IMR-90 (cell line): ENCODE measurements at regions not wholly inside any gene's neighbourhood (a gene's known extent, or its start where the extent isn't known, plus 50 kb on each side); places are given as distances from the start of the nearest gene placed in this dataset.

Source experiments
- ATAC-seq: fragments of 200-7000 bp; cut with Tn5 transposase; 2 replicates; pipeline ENCODE4 v1.9.1; 2020; ENCODE audit warnings: low read depth, mild to moderate bottlenecking, moderate library complexity
- BruUV-seq: library from RNA; stranded (reverse); fragments of 400-500 nt; replicated peaks from 2 replicates; lab custom pipeline; 2021; lab: Mats Ljungman, UMichigan
- CTCF ChIA-PET: fragments of 300-600 bp; formaldehyde crosslinking; extraction: SDS; loops from one replicate; lab custom pipeline; 2021; ENCODE audit warnings: antibody characterized with exemption; lab: Yijun Ruan, JAX
- POLR2A ChIA-PET: fragments of 300-600 bp; sonication (Branson Sonifier 250); formaldehyde crosslinking; loops from one replicate; lab custom pipeline; 2022; ENCODE audit warnings: antibody characterized with exemption; ENCODE audit not compliant: unreplicated experiment; lab: Charles Lee
- DNase-seq: peaks from one replicate; pipeline ENCODE4 v3.0.0; 2013
- H2AFZ ChIP-seq: replicated peaks from 2 replicates; pipeline ENCODE3; 2013; ENCODE audit warnings: low read length, mild to moderate bottlenecking; ENCODE audit not compliant: poor library complexity
- H2AK5ac ChIP-seq: 2 replicates; pipeline ENCODE4 v1.6.1; 2013; ENCODE audit warnings: low read depth, low read length, inconsistent platforms
- H2AK9ac ChIP-seq: replicated peaks from 2 replicates; pipeline ENCODE3; 2013; ENCODE audit warnings: mild to moderate bottlenecking, low read depth, low read length, moderate library complexity; ENCODE audit not compliant: poor library complexity
- H2BK120ac ChIP-seq: 2 replicates; pipeline ENCODE4 v1.6.1; 2013; ENCODE audit warnings: low read depth, low read length, inconsistent platforms
- H2BK15ac ChIP-seq: 3 replicates; pipeline ENCODE4 v1.6.1; 2013; ENCODE audit warnings: low read depth, low read length, inconsistent platforms
- H2BK20ac ChIP-seq: 2 replicates; pipeline ENCODE4 v1.6.1; 2013; ENCODE audit warnings: low read depth, mild to moderate bottlenecking, inconsistent platforms, low read length, moderate library complexity
- H2BK5ac ChIP-seq: 2 replicates; pipeline ENCODE4 v1.6.1; 2013; ENCODE audit warnings: mild to moderate bottlenecking, low read depth, low read length, inconsistent platforms; ENCODE audit not compliant: poor library complexity, severe bottlenecking
- H3K14ac ChIP-seq: replicated peaks from 2 replicates; pipeline ENCODE4 v1.6.1; 2013; ENCODE audit warnings: low read depth, low read length, inconsistent platforms
- H3K18ac ChIP-seq: 2 replicates; pipeline ENCODE4 v1.6.1; 2013; ENCODE audit warnings: low read depth, low read length, control low read depth
- H3K23ac ChIP-seq: 2 replicates; pipeline ENCODE4 v1.6.1; 2013; ENCODE audit warnings: low read depth, low read length, inconsistent platforms
- H3K27ac ChIP-seq: 2 replicates; pipeline ENCODE4 v1.5.1; 2013; ENCODE audit warnings: mild to moderate bottlenecking, control low read depth, low read length; ENCODE audit not compliant: insufficient read depth
- H3K27me3 ChIP-seq: 2 replicates; pipeline ENCODE4 v1.6.1; 2013; ENCODE audit warnings: low read length; ENCODE audit not compliant: control insufficient read depth, insufficient read depth
- H3K36me3 ChIP-seq: 2 replicates; pipeline ENCODE4 v1.6.1; 2013; ENCODE audit warnings: low read length, mixed read lengths; ENCODE audit not compliant: control insufficient read depth, insufficient read depth
- H3K4ac ChIP-seq: 2 replicates; pipeline ENCODE4 v1.6.1; 2013; ENCODE audit warnings: low read depth, low read length, inconsistent platforms
- H3K4me1 ChIP-seq: 2 replicates; pipeline ENCODE4 v1.6.1; 2013; ENCODE audit warnings: low read length, mixed read lengths; ENCODE audit not compliant: control insufficient read depth, insufficient read depth
- H3K4me2 ChIP-seq: 2 replicates; pipeline ENCODE4 v1.6.1; 2013; ENCODE audit warnings: low read depth, mild to moderate bottlenecking, control low read depth, low read length, moderate library complexity
- H3K4me3 ChIP-seq: 2 replicates; pipeline ENCODE4 v1.5.1; 2013; ENCODE audit warnings: low read depth, mild to moderate bottlenecking, control low read depth, low read length, moderate library complexity; ENCODE audit not compliant: insufficient read depth
- H3K56ac ChIP-seq: 2 replicates; pipeline ENCODE4 v1.6.1; 2013; ENCODE audit warnings: low read length, inconsistent platforms; ENCODE audit not compliant: insufficient read depth; ENCODE audit errors: extremely low read depth
- H3K79me1 ChIP-seq, 2 experiments: 2 replicates each; pipeline ENCODE4 v1.6.1; 2013; ENCODE audit warnings: low read length in 2 of 2, inconsistent platforms in 1 of 2, low read depth in 1 of 2
- H3K9ac ChIP-seq: 2 replicates; pipeline ENCODE4 v1.6.1; 2013; ENCODE audit warnings: low read depth, low read length, control low read depth
- H3K9me1 ChIP-seq: 2 replicates; pipeline ENCODE4 v1.6.1; 2013; ENCODE audit warnings: low read length, inconsistent platforms; ENCODE audit not compliant: insufficient read depth
- H3K9me3 ChIP-seq: 2 replicates; pipeline ENCODE4 v1.6.1; 2013; ENCODE audit warnings: low read length; ENCODE audit not compliant: control insufficient read depth, insufficient read depth
- H4K20me1 ChIP-seq: 2 replicates; pipeline ENCODE4 v1.6.1; 2013; ENCODE audit warnings: low read length, inconsistent platforms; ENCODE audit not compliant: insufficient read depth
- H4K5ac ChIP-seq: 2 replicates; pipeline ENCODE4 v1.6.1; 2013; ENCODE audit warnings: mild to moderate bottlenecking, low read depth, low read length, control low read depth
- H4K8ac ChIP-seq, 2 experiments: 2 replicates each; pipeline ENCODE4 v1.6.1; 2013; ENCODE audit warnings: low read depth in 2 of 2, low read length in 2 of 2, control low read depth in 1 of 2, inconsistent platforms in 1 of 2
- H4K91ac ChIP-seq: 2 replicates; pipeline ENCODE4 v1.6.1; 2013; ENCODE audit warnings: low read depth, low read length, inconsistent platforms; ENCODE audit not compliant: insufficient read depth
- POLR2A ChIP-seq: IDR thresholded peaks from 2 replicates; pipeline ENCODE4 v1.6.1; 2012; ENCODE audit warnings: mild to moderate bottlenecking, low read depth, low read length
- RFX5 ChIP-seq: IDR thresholded peaks from 2 replicates; pipeline ENCODE4 v1.8.0; 2012; ENCODE audit warnings: low read depth, mild to moderate bottlenecking, low read length, moderate library complexity
- SMC3 ChIP-seq: fragments of 150-350 bp; IDR thresholded peaks from 2 replicates; pipeline ENCODE4 v1.6.1; 2016; ENCODE audit warnings: low read depth, mild to moderate bottlenecking, antibody characterized with exemption, low read length, moderate library complexity
- WGBS, 2 experiments: methylation state at CpG; one replicate each; pipeline versions ENCODE4 v1.1.5 to v1.1.7; 2013; ENCODE audit warnings: missing lambda C conversion rate in 2 of 2; ENCODE audit not compliant: insufficient read length in 1 of 2; ENCODE audit errors: extremely low coverage in 2 of 2; 5-methylcytosine and 5-hydroxymethylcytosine counted together
- dilution Hi-C: fragments of 300-500 bp; cut with HindIII; formaldehyde crosslinking; loops from one replicate; pipeline ENCODE4 v1.14.3; 2018; ENCODE audit warnings: low sequenced_read_pairs; ENCODE audit not compliant: unreplicated experiment
- in situ Hi-C: fragments of 300-500 bp; cut with MboI; formaldehyde crosslinking; loops from 3 replicates; pipeline ENCODE4 v1.14.3; 2019; ENCODE audit warnings: low sequenced_read_pairs, inconsistent platforms, mixed read lengths
- intact Hi-C: fragments of 100-400 bp; cut with micrococcal nuclease; formaldehyde crosslinking; loops from 2 replicates; pipeline ENCODE4 v1.10.0; 2022
- TF ChIP-seq, protein P1 (sequence below): conservative IDR thresholded peaks from 2 replicates; pipeline ENCODE4 v1.5.1; 2012; ENCODE audit warnings: mild to moderate bottlenecking, low read depth, low read length, improper control_type of control experiment

- dilution Hi-C loops (no loop called here), in situ Hi-C loops (no loop called here), intact Hi-C loops (no loop called here)
- no peak overlapping the region for H2BK20ac ChIP-seq
- H3K36me3 ChIP-seq = no peaks in the 10 kb centered on the region
- no peak overlapping the region for H3K14ac ChIP-seq
- no peaks in the 10 kb centered on the region for H3K9me1 ChIP-seq
- no peak overlapping the region for H3K4ac ChIP-seq
- H3K79me1 ChIP-seq = no peaks in the 10 kb centered on the region
- H2BK120ac ChIP-seq = no peak overlapping the region
- H2BK5ac ChIP-seq = no peak overlapping the region
- H3K4me1 ChIP-seq = no peaks in the 10 kb centered on the region
- ChIA-PET POLR2A (no interaction called here), CTCF (no interaction called here)
- no peaks in the 10 kb centered on the region for H3K27me3 ChIP-seq
- TF ChIP-seq, protein P1, sequence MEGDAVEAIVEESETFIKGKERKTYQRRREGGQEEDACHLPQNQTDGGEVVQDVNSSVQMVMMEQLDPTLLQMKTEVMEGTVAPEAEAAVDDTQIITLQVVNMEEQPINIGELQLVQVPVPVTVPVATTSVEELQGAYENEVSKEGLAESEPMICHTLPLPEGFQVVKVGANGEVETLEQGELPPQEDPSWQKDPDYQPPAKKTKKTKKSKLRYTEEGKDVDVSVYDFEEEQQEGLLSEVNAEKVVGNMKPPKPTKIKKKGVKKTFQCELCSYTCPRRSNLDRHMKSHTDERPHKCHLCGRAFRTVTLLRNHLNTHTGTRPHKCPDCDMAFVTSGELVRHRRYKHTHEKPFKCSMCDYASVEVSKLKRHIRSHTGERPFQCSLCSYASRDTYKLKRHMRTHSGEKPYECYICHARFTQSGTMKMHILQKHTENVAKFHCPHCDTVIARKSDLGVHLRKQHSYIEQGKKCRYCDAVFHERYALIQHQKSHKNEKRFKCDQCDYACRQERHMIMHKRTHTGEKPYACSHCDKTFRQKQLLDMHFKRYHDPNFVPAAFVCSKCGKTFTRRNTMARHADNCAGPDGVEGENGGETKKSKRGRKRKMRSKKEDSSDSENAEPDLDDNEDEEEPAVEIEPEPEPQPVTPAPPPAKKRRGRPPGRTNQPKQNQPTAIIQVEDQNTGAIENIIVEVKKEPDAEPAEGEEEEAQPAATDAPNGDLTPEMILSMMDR = no peak
- TF ChIP-seq POLR2A (no peak), RFX5 (no peak), SMC3 (no peak)
- H4K20me1 ChIP-seq = no peaks in the 10 kb centered on the region
- no peak overlapping the region for H4K91ac ChIP-seq
- no peak for ATAC-seq
- no peak overlapping the region for H2AK5ac ChIP-seq
- H2BK15ac ChIP-seq = no peak overlapping the region
- H4K8ac ChIP-seq = no peak overlapping the region
- no peak overlapping the region for H3K23ac ChIP-seq
- no CpG with 5 or more reads among the region's 1 CpG for WGBS, 2 experiments
- no peak overlapping the region for H3K9ac ChIP-seq
- no peaks in the 10 kb centered on the region for H3K9me3 ChIP-seq
- H4K5ac ChIP-seq = no peak overlapping the region
- H2AK9ac ChIP-seq = no peak overlapping the region
- no peak overlapping the region for H3K56ac ChIP-seq
- no peak overlapping the region for H3K27ac ChIP-seq
- no TSS peak for BruUV-seq
- no peak overlapping the region for H2AFZ ChIP-seq
- no peak overlapping the region for H3K4me2 ChIP-seq
- no peak overlapping the region for H3K4me3 ChIP-seq
- H3K18ac ChIP-seq = no peak overlapping the region
- DNase-seq = no peak
Measured at GRCh38 chr11:43242401-43242800, 69.4 kb upstream of the API5 start.
